ENCODE measurements at regions not wholly inside any gene's neighbourhood (a gene's known extent, or its start where the extent isn't known, plus 50 kb on each side); places are given as distances from the start of the nearest gene placed in this dataset.

DNA sequence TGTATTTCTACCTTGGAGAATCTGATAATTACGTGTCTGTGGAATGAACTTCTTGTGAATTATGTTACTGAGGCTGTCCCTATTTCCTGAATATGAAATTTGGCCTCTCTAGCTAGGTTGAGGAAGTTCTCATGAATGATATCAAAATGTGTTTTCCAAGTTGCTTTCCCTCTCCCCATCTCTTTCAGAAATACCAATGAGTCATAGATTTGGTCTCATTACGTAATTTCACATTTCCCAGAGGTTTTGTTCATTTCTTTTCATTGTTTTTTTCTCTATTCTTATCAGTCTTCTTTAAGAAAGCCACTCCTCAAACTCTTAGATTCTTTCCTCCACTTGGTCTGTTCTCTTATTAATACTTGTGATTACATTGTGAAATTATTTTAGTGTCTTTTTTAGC, 923.8 kb upstream of the CDH9 start:
- Mint-ChIP-seq H3K4me3 (no peak overlapping the region), H3K27me3 (no peaks in the 10 kb centered on the region), H3K9me3 (peaks cover 43% of the 10 kb centered on the region), H3K36me3 (ENCODE audit: low read depth) (no peaks in the 10 kb centered on the region), H3K27ac (no peak overlapping the region), H3K4me1 (no peaks in the 10 kb centered on the region)
- no peak for ATAC-seq (replicated peaks)

GRCh38 chr5:27947088-27947487, 908.7 kb upstream of the CDH9 start:
- peaks cover 3% of the 10 kb centered on the region for H3K9me3 Mint-ChIP-seq

DNA sequence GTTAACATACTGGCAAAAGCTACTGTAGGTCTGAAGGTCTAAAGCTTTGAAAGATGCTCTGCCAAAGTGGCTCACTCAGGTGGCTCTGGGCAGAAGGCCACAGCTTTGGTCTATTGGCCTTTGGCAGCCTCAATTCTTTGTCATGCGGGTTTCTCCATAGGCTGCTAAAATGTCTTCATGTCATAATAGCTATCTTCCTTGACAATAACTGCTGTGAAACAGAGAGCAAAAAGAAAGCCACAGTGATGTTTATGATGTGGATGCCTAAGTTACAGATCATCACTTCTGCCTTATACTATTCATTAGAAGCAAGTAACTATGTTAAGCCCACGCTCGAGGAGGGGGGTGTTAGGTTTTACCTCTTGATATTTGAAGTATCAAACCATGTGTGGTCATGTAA, 906.1 kb upstream of the CDH9 start:
- peaks cover 3% of the 10 kb centered on the region for H3K9me3 Mint-ChIP-seq

More at GRCh38 chr5:27947088-27947487, 908.7 kb upstream of the CDH9 start:
- H3K36me3 Mint-ChIP-seq (ENCODE audit: low read depth), result no peaks in the 10 kb centered on the region
- H3K27me3 Mint-ChIP-seq, result no peaks in the 10 kb centered on the region
- H3K27ac Mint-ChIP-seq, result no peak overlapping the region
- no peaks in the 10 kb centered on the region for H3K4me1 Mint-ChIP-seq
- H3K4me3 Mint-ChIP-seq, result no peak overlapping the region
- ATAC-seq (replicated peaks), result no peak

GRCh38 chr5:27938989-27939388, 900.6 kb upstream of the CDH9 start:
- Mint-ChIP-seq H3K9me3 (no peaks in the 10 kb centered on the region), H3K4me3 (no peak overlapping the region), H3K27ac (no peak overlapping the region), H3K27me3 (no peaks in the 10 kb centered on the region), H3K36me3 (ENCODE audit: low read depth) (no peaks in the 10 kb centered on the region), H3K4me1 (no peaks in the 10 kb centered on the region)
- no peak for ATAC-seq (replicated peaks)

More for the DNA sequence above, 906.1 kb upstream of the CDH9 start:
- ATAC-seq (replicated peaks), result no peak
- H3K36me3 Mint-ChIP-seq (ENCODE audit: low read depth), result no peaks in the 10 kb centered on the region
- no peaks in the 10 kb centered on the region for H3K27me3 Mint-ChIP-seq
- no peaks in the 10 kb centered on the region for H3K4me1 Mint-ChIP-seq
- H3K4me3 Mint-ChIP-seq, result no peak overlapping the region
- H3K27ac Mint-ChIP-seq, result no peak overlapping the region

DNA sequence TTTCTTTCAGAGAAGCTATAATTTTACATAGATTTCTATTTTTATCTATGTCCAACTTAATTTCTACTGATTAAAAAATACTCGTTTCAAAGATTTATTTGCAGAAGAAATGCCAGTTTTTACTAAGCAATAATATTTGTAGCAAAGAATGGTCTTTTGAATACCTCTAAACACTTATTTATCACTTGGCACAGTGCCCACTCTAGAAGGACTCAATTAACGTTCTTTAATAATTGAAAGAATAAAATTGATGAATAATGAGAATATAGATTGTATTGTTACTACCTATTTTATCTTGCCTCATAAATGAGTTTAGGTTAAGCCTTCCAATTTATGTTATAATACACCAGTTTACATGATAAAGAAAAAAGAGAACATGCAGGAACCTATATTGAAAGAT, 889.7 kb upstream of the CDH9 start:
- Mint-ChIP-seq H3K9me3 (peaks cover 5% of the 10 kb centered on the region), H3K4me1 (no peaks in the 10 kb centered on the region), H3K27me3 (no peaks in the 10 kb centered on the region), H3K27ac (no peak overlapping the region), H3K36me3 (ENCODE audit: low read depth) (no peaks in the 10 kb centered on the region), H3K4me3 (no peak overlapping the region)
- no peak for ATAC-seq (replicated peaks)

GRCh38 chr5:27911216-27911615, 872.8 kb upstream of the CDH9 start:
- peaks cover 19% of the 10 kb centered on the region for H3K9me3 Mint-ChIP-seq
- H3K4me3 Mint-ChIP-seq, result no peak overlapping the region
- no peaks in the 10 kb centered on the region for H3K27me3 Mint-ChIP-seq
- no peaks in the 10 kb centered on the region for H3K36me3 Mint-ChIP-seq (ENCODE audit: low read depth)
- H3K27ac Mint-ChIP-seq, result no peak overlapping the region
- no peaks in the 10 kb centered on the region for H3K4me1 Mint-ChIP-seq
- ATAC-seq (replicated peaks), result no peak

GRCh38 chr5:27908341-27908740, 870.0 kb upstream of the CDH9 start:
- Mint-ChIP-seq H3K27ac (no peak overlapping the region), H3K9me3 (peaks cover 13% of the 10 kb centered on the region), H3K27me3 (no peaks in the 10 kb centered on the region), H3K36me3 (ENCODE audit: low read depth) (no peaks in the 10 kb centered on the region), H3K4me1 (no peaks in the 10 kb centered on the region), H3K4me3 (no peak overlapping the region)
- no peak for ATAC-seq (replicated peaks)

DNA sequence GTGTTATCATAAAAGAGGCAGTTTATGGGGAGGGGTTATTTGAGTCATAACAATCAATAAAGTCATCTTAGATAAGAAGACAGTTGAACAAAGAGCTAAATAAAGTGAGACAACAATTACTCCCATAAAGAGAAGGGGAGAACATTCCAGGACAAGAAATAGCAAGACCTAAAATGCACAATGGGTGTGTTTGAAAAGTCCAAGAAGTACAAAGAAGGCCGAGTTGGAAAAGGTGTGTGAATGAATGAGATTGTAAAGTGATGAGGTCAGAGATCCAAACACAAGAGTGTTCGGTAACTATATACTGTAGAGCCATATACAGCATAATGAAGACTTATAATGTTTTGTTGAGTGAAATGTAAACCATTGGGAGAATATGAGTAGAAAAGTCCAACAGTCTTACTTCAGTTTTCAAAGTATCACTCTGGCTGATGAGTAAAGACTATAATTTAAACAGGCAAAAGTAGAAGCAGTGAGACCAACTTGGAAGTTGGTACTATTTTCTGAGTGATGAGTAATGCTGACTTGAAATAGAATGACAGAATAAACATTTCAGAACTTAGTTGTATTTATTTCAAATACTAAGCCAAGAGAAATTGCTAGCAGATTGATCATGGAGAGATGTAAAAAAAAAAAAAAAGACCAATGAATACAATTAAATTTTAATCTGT, 868.7 kb upstream of the CDH9 start:
- peaks cover 18% of the 10 kb centered on the region for H3K9me3 Mint-ChIP-seq
- no peak overlapping the region for H3K4me3 Mint-ChIP-seq
- H3K27me3 Mint-ChIP-seq, result no peaks in the 10 kb centered on the region
- no peak for ATAC-seq (replicated peaks)
- H3K4me1 Mint-ChIP-seq, result no peaks in the 10 kb centered on the region
- no peaks in the 10 kb centered on the region for H3K36me3 Mint-ChIP-seq (ENCODE audit: low read depth)
- no peak overlapping the region for H3K27ac Mint-ChIP-seq

DNA sequence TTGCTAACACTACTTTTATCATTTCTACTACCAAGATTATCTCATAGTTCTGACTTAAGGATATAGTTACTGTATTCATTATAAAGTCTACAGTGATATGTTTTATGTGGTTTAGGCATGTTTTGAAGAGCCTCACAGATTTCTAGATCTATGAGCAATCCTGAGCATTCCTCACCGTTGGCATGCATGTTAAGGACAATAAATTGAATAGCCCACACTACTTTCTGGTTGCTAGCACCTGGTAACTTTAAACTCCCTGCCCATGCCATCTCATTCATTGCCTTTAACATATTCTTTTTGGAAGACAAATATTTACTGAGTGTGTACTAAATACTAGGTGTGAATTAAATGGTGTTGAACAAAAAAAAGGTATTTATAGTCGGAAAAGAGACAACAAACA, 868.1 kb upstream of the CDH9 start:
- ATAC-seq (replicated peaks), result no peak
- Mint-ChIP-seq H3K27me3 (no peaks in the 10 kb centered on the region), H3K9me3 (peaks cover 20% of the 10 kb centered on the region), H3K4me1 (no peaks in the 10 kb centered on the region), H3K4me3 (no peak overlapping the region), H3K36me3 (ENCODE audit: low read depth) (no peaks in the 10 kb centered on the region), H3K27ac (no peak overlapping the region)

DNA sequence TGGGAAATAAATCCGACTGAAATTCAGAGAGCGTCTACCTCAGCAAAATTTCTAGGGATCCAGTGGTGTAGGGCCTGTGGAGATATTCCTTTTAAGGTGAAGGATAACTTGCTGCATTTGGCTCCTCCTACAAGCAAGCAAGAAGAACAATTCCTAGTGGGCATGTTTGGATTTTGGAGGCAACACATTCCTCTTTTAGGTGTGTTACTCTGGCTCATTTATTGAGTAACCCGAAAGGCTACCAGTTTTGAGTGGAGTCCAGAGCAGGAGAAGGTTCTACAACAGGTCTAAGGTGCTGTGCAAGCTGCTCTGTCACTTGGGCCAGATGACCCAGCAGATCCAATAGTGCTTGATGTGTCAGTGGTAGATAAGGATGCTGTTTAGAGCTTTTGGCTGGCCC, 862.4 kb upstream of the CDH9 start:
- Mint-ChIP-seq H3K36me3 (ENCODE audit: low read depth) (no peaks in the 10 kb centered on the region), H3K27ac (no peak overlapping the region), H3K9me3 (peaks cover 19% of the 10 kb centered on the region), H3K27me3 (no peaks in the 10 kb centered on the region), H3K4me1 (no peaks in the 10 kb centered on the region), H3K4me3 (no peak overlapping the region)
- ATAC-seq (replicated peaks), result no peak

GRCh38 chr5:27876071-27876470, 837.7 kb upstream of the CDH9 start:
- no peak overlapping the region for H3K4me3 Mint-ChIP-seq
- no peaks in the 10 kb centered on the region for H3K36me3 Mint-ChIP-seq (ENCODE audit: low read depth)
- peaks cover 14% of the 10 kb centered on the region for H3K9me3 Mint-ChIP-seq
- H3K4me1 Mint-ChIP-seq, result no peaks in the 10 kb centered on the region
- H3K27me3 Mint-ChIP-seq, result no peaks in the 10 kb centered on the region
- ATAC-seq (replicated peaks), result no peak
- no peak overlapping the region for H3K27ac Mint-ChIP-seq

DNA sequence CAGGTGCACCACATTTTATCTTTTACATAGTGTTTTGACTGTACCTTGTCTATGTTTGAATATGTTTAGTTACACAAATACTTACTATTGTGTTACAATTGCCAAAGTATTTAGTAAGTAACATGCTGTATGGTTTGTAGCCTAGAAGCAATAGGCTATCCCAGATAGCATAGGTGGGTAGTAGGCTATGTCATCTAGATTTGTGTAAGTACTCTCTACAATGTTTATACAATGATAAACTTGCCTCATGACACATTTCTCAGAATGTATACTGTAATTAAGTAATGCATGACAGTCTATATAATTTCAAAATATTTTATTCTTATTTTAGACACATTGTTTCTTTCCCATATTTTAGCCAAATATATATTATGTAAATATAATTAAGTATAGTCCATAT, 836.8 kb upstream of the CDH9 start:
- H3K4me3 Mint-ChIP-seq, result no peak overlapping the region
- H3K9me3 Mint-ChIP-seq, result peaks cover 10% of the 10 kb centered on the region
- H3K27ac Mint-ChIP-seq, result no peak overlapping the region
- H3K27me3 Mint-ChIP-seq, result no peaks in the 10 kb centered on the region
- H3K36me3 Mint-ChIP-seq (ENCODE audit: low read depth), result no peaks in the 10 kb centered on the region
- H3K4me1 Mint-ChIP-seq, result no peaks in the 10 kb centered on the region
- no peak for ATAC-seq (replicated peaks)

DNA sequence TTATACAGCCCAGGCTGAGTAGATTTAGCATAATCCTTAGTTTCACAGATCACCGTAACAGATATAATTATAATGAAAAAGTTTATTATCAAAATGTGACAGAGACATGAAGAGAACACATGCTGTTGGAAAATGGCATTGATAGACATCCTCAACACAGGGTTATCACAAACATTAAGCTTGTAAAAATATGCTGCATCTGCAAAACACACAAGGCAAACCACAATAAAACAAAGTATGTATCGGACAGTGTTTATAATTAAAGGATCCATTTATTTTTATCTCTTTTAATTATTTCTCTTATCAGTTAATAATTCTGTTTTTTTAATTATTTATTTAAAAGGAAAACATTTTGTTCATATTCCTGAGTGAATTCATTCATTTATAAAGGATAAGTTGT, 829.9 kb upstream of the CDH9 start:
- no peaks in the 10 kb centered on the region for H3K36me3 Mint-ChIP-seq (ENCODE audit: low read depth)

GRCh38 chr5:27855491-27855890, 817.1 kb upstream of the CDH9 start:
- Mint-ChIP-seq H3K27me3 (no peaks in the 10 kb centered on the region), H3K27ac (no peak overlapping the region), H3K9me3 (peaks cover 9% of the 10 kb centered on the region), H3K36me3 (ENCODE audit: low read depth) (no peaks in the 10 kb centered on the region), H3K4me1 (no peaks in the 10 kb centered on the region), H3K4me3 (no peak overlapping the region)
- ATAC-seq (replicated peaks), result no peak

More for the DNA sequence above, 829.9 kb upstream of the CDH9 start:
- Mint-ChIP-seq H3K4me3 (no peak overlapping the region), H3K9me3 (peaks cover 27% of the 10 kb centered on the region), H3K27me3 (no peaks in the 10 kb centered on the region), H3K4me1 (no peaks in the 10 kb centered on the region), H3K27ac (no peak overlapping the region)
- ATAC-seq (replicated peaks), result no peak

- H3K27ac Mint-ChIP-seq, result no peak overlapping the region
- no peaks in the 10 kb centered on the region for H3K4me1 Mint-ChIP-seq
- H3K4me3 Mint-ChIP-seq, result no peak overlapping the region
- no peak for ATAC-seq (replicated peaks)
- no peaks in the 10 kb centered on the region for H3K36me3 Mint-ChIP-seq (ENCODE audit: low read depth)
- peaks cover 7% of the 10 kb centered on the region for H3K9me3 Mint-ChIP-seq
- H3K27me3 Mint-ChIP-seq, result no peaks in the 10 kb centered on the region
These were observed 816.0 kb upstream of the CDH9 start for GRCh38 chr5:27854243-27854852.
